ENCODE measurements at regions not wholly inside any gene's neighbourhood (a gene's known extent, or its start where the extent isn't known, plus 50 kb on each side); places are given as distances from the start of the nearest gene placed in this dataset.

DNA sequence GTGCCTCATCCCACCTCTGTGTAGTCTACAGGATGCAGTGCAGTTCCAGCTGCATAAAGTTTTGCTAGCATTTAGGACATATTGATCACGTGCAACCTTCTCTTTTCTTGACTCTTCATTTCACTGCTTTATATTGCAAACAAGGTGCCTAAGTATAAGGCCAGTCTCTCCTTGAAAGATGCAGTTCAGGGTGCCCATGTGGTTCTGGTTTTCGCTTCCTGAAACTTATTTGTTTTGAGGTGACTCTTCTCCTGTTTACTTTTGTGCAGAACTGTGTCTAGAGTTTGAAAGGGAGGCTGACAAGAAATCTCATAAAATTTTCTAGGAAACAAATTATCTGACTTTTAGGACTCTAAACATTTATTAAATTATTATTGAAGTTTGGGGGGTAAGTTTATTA is 189.9 kb downstream of the UBE2E3 start:
- Histone ChIP-seq H3K4me3 (no peak overlapping the region), H3K27me3 (no peaks in the 10 kb centered on the region), H3K9me3 (no peaks in the 10 kb centered on the region), H3K27ac (no peak overlapping the region), H3K4me1 (no peaks in the 10 kb centered on the region), H3K36me3 (no peaks in the 10 kb centered on the region)
- TF ChIP-seq, protein P1, sequence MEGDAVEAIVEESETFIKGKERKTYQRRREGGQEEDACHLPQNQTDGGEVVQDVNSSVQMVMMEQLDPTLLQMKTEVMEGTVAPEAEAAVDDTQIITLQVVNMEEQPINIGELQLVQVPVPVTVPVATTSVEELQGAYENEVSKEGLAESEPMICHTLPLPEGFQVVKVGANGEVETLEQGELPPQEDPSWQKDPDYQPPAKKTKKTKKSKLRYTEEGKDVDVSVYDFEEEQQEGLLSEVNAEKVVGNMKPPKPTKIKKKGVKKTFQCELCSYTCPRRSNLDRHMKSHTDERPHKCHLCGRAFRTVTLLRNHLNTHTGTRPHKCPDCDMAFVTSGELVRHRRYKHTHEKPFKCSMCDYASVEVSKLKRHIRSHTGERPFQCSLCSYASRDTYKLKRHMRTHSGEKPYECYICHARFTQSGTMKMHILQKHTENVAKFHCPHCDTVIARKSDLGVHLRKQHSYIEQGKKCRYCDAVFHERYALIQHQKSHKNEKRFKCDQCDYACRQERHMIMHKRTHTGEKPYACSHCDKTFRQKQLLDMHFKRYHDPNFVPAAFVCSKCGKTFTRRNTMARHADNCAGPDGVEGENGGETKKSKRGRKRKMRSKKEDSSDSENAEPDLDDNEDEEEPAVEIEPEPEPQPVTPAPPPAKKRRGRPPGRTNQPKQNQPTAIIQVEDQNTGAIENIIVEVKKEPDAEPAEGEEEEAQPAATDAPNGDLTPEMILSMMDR (IDR thresholded peaks at IDR 0.05) = no peak
- intact Hi-C loops (cut with DNase I) = no loop called here
- DNase-seq (ENCODE audit: low spot score in 2 of 2) = no peak

DNA sequence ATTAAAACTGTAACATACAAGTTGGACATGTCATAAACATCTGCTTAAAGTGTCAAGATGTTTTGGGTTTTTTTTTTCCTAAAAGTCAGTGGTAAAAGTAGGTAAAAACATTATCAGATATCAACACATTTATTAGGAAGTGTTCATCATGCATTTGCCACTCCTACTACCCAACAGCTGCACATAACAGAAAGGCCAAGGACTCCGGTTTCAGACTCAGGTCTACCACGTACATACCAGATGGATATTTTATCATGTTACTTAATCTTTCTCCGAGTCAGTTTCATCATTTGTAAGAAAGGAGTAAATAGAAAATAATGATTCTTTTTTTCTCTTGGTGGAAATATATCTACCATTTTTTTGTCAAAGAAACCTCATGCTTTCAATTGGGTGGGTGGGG is 192.3 kb downstream of the UBE2E3 start:
- no peaks in the 10 kb centered on the region for H3K4me1 ChIP-seq
- intact Hi-C loops (cut with DNase I) = no loop called here
- TF ChIP-seq, protein P1 (IDR thresholded peaks at IDR 0.05) = no peak
- no peaks in the 10 kb centered on the region for H3K36me3 ChIP-seq
- no peak overlapping the region for H3K27ac ChIP-seq
- no peak for DNase-seq (ENCODE audit: low spot score in 2 of 2)
- no peaks in the 10 kb centered on the region for H3K9me3 ChIP-seq
- H3K4me3 ChIP-seq = no peak overlapping the region
- no peaks in the 10 kb centered on the region for H3K27me3 ChIP-seq

DNA sequence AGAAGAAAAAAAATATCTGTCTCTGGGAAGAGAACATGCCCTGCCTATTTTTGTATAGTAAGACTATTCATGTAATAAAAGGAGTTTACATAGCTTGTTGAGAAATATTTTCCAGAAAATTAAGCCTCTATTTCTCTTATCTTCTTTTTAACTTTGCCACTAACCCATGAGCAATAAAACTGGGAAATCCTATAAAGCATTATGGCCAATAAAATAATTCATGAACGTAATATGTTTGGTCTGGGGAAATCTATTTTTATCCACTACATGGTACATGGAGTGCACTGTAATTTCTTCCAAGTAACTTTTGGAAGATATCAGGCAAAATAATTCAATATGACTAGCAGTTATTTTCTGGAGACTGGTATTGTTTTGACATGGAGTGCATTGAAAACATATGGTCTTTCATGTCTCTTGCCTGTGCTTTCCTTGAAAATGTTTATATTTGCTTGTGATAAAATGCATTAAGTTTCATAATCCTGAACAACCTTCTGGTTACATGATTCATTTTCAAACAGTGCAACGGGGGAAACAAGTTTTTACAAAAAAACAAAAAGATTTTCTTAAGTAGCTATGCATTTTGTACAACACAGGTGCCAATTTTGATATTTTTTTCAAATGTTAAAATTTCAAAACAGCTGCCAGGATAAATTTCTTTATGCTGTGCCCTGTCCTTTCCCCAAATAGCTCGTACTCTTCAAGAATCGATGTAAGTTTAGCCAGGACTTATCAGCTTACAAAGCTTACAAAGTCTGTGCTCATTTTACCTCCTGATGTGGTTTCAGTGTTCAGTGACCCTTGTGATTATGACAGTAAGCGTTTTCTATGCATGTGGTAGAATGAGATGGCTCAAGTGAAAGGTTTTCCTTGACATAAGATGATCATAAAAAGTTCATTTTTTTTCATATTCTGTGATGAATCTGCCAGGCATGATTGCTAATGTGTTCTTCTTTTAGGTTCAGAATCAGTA is 194.5 kb downstream of the UBE2E3 start:
- intact Hi-C loops (cut with DNase I) = no loop called here
- Histone ChIP-seq H3K27ac (no peak overlapping the region), H3K9me3 (no peaks in the 10 kb centered on the region), H3K27me3 (no peaks in the 10 kb centered on the region), H3K4me3 (no peak overlapping the region), H3K36me3 (no peaks in the 10 kb centered on the region), H3K4me1 (no peaks in the 10 kb centered on the region)
- TF ChIP-seq, protein P1 (IDR thresholded peaks at IDR 0.05) = no peak
- no peak for DNase-seq (ENCODE audit: low spot score in 2 of 2)

DNA sequence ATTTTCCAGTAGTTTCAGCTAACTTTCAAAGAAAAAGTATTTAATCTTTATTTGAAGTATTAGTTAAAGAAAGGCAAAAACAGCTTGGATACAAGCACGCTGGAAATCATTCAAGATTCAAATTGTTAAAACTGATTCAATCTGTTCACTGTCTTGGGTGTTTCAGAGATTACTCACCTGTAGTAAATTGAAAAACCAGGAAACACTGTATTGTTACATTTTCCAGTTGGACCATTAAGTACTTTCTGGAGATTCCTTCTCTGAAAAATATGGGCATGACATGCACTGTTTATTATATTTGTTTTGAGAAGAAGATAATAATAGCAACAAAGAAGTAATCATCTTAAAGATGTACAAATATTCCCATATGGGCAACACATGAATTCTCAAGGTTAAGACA is 196.1 kb downstream of the UBE2E3 start:
- no peaks in the 10 kb centered on the region for H3K36me3 ChIP-seq
- no peaks in the 10 kb centered on the region for H3K27me3 ChIP-seq
- H3K4me3 ChIP-seq = no peak overlapping the region
- H3K27ac ChIP-seq = no peak overlapping the region
- H3K4me1 ChIP-seq = no peaks in the 10 kb centered on the region
- intact Hi-C loops (cut with DNase I) = no loop called here
- no peak for DNase-seq (ENCODE audit: low spot score in 2 of 2)
- H3K9me3 ChIP-seq = no peaks in the 10 kb centered on the region
- TF ChIP-seq, protein P1 (IDR thresholded peaks at IDR 0.05) = no peak

DNA sequence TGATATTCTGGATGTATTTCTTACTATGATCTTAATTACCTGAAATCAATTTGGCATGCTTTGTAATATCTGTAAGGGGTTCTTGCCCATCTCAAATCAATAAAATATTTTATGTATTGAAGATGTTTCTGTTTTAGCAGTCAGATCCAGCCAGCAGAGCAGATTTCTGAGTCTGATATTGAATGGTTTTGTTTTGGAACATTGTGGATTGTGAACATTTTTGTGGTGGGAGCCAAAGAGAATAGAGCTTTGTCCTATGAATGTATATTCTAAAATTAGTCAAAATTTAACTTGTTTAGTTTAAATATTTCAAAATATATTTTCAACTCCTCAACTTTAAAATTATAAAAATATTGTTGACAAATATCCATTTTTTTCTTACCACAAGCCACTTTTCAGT is 197.0 kb downstream of the UBE2E3 start:
- no peaks in the 10 kb centered on the region for H3K9me3 ChIP-seq
- H3K27ac ChIP-seq = no peak overlapping the region
- H3K4me3 ChIP-seq = no peak overlapping the region
- intact Hi-C loops (cut with DNase I) = no loop called here
- TF ChIP-seq, protein P1 (IDR thresholded peaks at IDR 0.05) = no peak
- DNase-seq (ENCODE audit: low spot score in 2 of 2) = no peak
- no peaks in the 10 kb centered on the region for H3K36me3 ChIP-seq
- no peaks in the 10 kb centered on the region for H3K27me3 ChIP-seq
- no peaks in the 10 kb centered on the region for H3K4me1 ChIP-seq

All from ascending aorta (tissue), 2 donors.